ENCODE measurements at regions not wholly inside any gene's neighbourhood (a gene's known extent, or its start where the extent isn't known, plus 50 kb on each side); places are given as distances from the start of the nearest gene placed in this dataset.
"Not testable (repeated sequence)": the region's sequence is repeated elsewhere in the genome, so short reads cannot be mapped to it uniquely, and the experiment has no call there.

DNA sequence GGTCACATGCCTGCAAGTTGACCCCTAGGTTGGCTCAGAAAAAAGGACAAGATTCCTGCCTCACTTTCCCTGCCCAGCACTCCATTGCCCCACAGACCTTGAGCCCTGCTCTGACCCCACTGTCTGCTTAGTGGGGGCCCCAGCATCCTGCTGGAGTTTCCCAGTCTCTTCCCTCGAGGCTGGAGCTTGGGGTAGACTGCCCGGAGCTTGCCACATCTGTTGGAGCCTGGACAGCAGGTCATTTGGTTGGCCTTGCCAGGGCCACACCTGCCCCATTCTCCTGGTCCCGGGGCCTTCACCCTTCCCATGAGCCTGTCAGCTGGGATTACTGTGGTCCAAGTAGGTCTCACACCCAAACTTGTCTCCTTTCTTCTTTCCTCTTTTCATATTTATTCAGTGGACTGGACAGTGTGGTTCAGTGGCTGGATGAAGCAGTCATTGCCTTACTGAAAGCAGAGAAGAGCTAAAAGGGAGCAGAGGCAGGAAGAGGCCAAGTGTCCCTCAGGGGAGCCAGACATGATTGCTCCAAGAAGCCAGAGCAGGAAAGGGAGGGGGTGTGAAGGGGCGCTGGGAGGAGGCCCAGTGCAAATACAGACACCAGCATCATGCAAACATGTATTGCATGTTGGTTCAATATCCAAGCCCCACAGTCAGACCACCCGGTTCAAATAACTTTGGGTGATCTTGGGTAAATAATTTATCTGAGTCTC is 56.2 kb upstream of the CACUL1 start:
- Mint-ChIP-seq H3K4me1 (ENCODE audit: low read depth) (no peaks in the 10 kb centered on the region), H3K4me3 (no peak overlapping the region), H3K27me3 (peaks cover 2% of the 10 kb centered on the region), H3K27ac (no peak overlapping the region), H3K9me3 (no peaks in the 10 kb centered on the region), H3K36me3 (ENCODE audit: low read depth) (no peaks in the 10 kb centered on the region)
- POLR2A ChIA-PET: no interaction called here
- no peak for DNase-seq
- intact Hi-C loops (cut with micrococcal nuclease): no loop called here
- CTCF ChIA-PET: no interaction called here
- no peak for ATAC-seq
- TF ChIP-seq, protein P1, sequence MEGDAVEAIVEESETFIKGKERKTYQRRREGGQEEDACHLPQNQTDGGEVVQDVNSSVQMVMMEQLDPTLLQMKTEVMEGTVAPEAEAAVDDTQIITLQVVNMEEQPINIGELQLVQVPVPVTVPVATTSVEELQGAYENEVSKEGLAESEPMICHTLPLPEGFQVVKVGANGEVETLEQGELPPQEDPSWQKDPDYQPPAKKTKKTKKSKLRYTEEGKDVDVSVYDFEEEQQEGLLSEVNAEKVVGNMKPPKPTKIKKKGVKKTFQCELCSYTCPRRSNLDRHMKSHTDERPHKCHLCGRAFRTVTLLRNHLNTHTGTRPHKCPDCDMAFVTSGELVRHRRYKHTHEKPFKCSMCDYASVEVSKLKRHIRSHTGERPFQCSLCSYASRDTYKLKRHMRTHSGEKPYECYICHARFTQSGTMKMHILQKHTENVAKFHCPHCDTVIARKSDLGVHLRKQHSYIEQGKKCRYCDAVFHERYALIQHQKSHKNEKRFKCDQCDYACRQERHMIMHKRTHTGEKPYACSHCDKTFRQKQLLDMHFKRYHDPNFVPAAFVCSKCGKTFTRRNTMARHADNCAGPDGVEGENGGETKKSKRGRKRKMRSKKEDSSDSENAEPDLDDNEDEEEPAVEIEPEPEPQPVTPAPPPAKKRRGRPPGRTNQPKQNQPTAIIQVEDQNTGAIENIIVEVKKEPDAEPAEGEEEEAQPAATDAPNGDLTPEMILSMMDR (IDR thresholded peaks at IDR 0.05): no peak

GRCh38 chr10:118811675-118812392 is 57.1 kb upstream of the CACUL1 start:
- Mint-ChIP-seq H3K4me3 (no peak overlapping the region), H3K36me3 (ENCODE audit: low read depth) (no peaks in the 10 kb centered on the region), H3K4me1 (ENCODE audit: low read depth) (no peaks in the 10 kb centered on the region), H3K27ac (no peak overlapping the region), H3K27me3 (peaks cover 2% of the 10 kb centered on the region), H3K9me3 (no peaks in the 10 kb centered on the region)
- DNase-seq: no peak
- intact Hi-C loops (cut with micrococcal nuclease): no loop called here
- ATAC-seq: no peak
- TF ChIP-seq, protein P1 (IDR thresholded peaks at IDR 0.05): no peak
- ChIA-PET CTCF (no interaction called here), POLR2A (no interaction called here)

- H3K9me3 Mint-ChIP-seq: no peaks in the 10 kb centered on the region
- H3K4me1 Mint-ChIP-seq (ENCODE audit: low read depth): no peaks in the 10 kb centered on the region
- TF ChIP-seq, protein P1 (IDR thresholded peaks at IDR 0.05): no peak
- intact Hi-C loops (cut with micrococcal nuclease): no loop called here
- DNase-seq (no peak), ATAC-seq (no peak)
- ChIA-PET POLR2A (no interaction called here), CTCF (no interaction called here)
- H3K36me3 Mint-ChIP-seq (ENCODE audit: low read depth): no peaks in the 10 kb centered on the region
- H3K4me3 Mint-ChIP-seq: no peak overlapping the region
- no peak overlapping the region for H3K27ac Mint-ChIP-seq
- peaks cover 2% of the 10 kb centered on the region for H3K27me3 Mint-ChIP-seq
These were observed 57.6 kb upstream of the CACUL1 start for GRCh38 chr10:118812393-118812740.

- H3K4me3 Mint-ChIP-seq; H3K27ac Mint-ChIP-seq; POLR2A ChIA-PET; DNase-seq; CTCF ChIA-PET; intact Hi-C loops (cut with micrococcal nuclease); H3K27me3 Mint-ChIP-seq; H3K4me1 Mint-ChIP-seq (ENCODE audit: low read depth); H3K9me3 Mint-ChIP-seq; ATAC-seq; H3K36me3 Mint-ChIP-seq (ENCODE audit: low read depth): not testable (repeated sequence)
These were observed 58.2 kb upstream of the CACUL1 start for GRCh38 chr10:118813001-118813400.

- H3K27ac Mint-ChIP-seq: no peak overlapping the region
- TF ChIP-seq, protein P1 (IDR thresholded peaks at IDR 0.05): no peak
- H3K4me1 Mint-ChIP-seq (ENCODE audit: low read depth): no peaks in the 10 kb centered on the region
- ATAC-seq (no peak), DNase-seq (no peak)
- ChIA-PET CTCF (interaction anchor here (1.3 kb wide), 1 partner anchor 95 kb away, joined by 3 read pairs; no protein-coding TSS in a partner anchor), POLR2A (interaction anchor here (1.2 kb wide), 1 partner anchor 9 kb away, joined by 3 read pairs; no protein-coding TSS in a partner anchor)
- H3K4me3 Mint-ChIP-seq: no peak overlapping the region
- H3K27me3 Mint-ChIP-seq: peaks cover 2% of the 10 kb centered on the region
- no peaks in the 10 kb centered on the region for H3K9me3 Mint-ChIP-seq
- H3K36me3 Mint-ChIP-seq (ENCODE audit: low read depth): no peaks in the 10 kb centered on the region
- intact Hi-C loops (cut with micrococcal nuclease): no loop called here
These were observed 61.9 kb upstream of the CACUL1 start for GRCh38 chr10:118816471-118817168.
